Stimulated activated CD8-positive, alpha-beta memory T cell treated with anti-CD3 and anti-CD28 coated beads, Interleukin-4, amount 100 ng/mL, for 24 hours (primary cell): ENCODE measurements at regions not wholly inside any gene's neighbourhood (a gene's known extent, or its start where the extent isn't known, plus 50 kb on each side); places are given as distances from the start of the nearest gene placed in this dataset.
"Not testable (repeated sequence)": the region's sequence is repeated elsewhere in the genome, so short reads cannot be mapped to it uniquely, and the experiment has no call there.

Source experiments
- DNase-seq: peaks from one replicate; pipeline ENCODE4 v3.0.0-alpha.2; 2020; ENCODE audit warnings: low read depth

- DNase-seq = no peak
Measured at GRCh38 chr7:41578700-41579099, 124.2 kb downstream of the INHBA start.

- DNase-seq = no peak
Measured at GRCh38 chr7:41576166-41576565, 126.7 kb downstream of the INHBA start.

GRCh38 chr7:41574377-41574776 lies 128.5 kb downstream of the INHBA start:
- no peak for DNase-seq

- no peak for DNase-seq
Measured at GRCh38 chr7:41573862-41574261, 129.0 kb downstream of the INHBA start.

GRCh38 chr7:41573443-41573842 lies 129.4 kb downstream of the INHBA start:
- DNase-seq = no peak

- DNase-seq = no peak
Measured at GRCh38 chr7:41573015-41573414, 129.9 kb downstream of the INHBA start.

GRCh38 chr7:41571573-41571972 lies 131.3 kb downstream of the INHBA start:
- DNase-seq = no peak

- no peak for DNase-seq
Measured at GRCh38 chr7:41570766-41571165, 132.1 kb downstream of the INHBA start.

GRCh38 chr7:41568135-41568534 lies 134.8 kb downstream of the INHBA start:
- DNase-seq = no peak

- DNase-seq = no peak
Measured at GRCh38 chr7:41567731-41568114, 135.2 kb downstream of the INHBA start.

GRCh38 chr7:41567031-41567730 lies 135.7 kb downstream of the INHBA start:
- no peak for DNase-seq

- DNase-seq = no peak
Measured at GRCh38 chr7:41566581-41566980, 136.3 kb downstream of the INHBA start.

- DNase-seq = no peak
Measured at GRCh38 chr7:41565655-41566054, 137.2 kb downstream of the INHBA start.

GRCh38 chr7:41559426-41559825 lies 143.5 kb downstream of the INHBA start:
- DNase-seq = no peak

GRCh38 chr7:41554481-41554880 lies 148.4 kb downstream of the INHBA start:
- DNase-seq = no peak

- not testable (repeated sequence) for DNase-seq
Measured at GRCh38 chr7:41550046-41550445, 152.8 kb downstream of the INHBA start.

- DNase-seq = no peak
Measured at GRCh38 chr7:41544241-41544640, 158.6 kb downstream of the INHBA start.

- no peak for DNase-seq
Measured at GRCh38 chr7:41540601-41541000, 162.3 kb downstream of the INHBA start.

GRCh38 chr7:41538810-41539724 lies 163.8 kb downstream of the INHBA start:
- no peak for DNase-seq

GRCh38 chr7:41536873-41537665 lies 165.8 kb downstream of the INHBA start:
- no peak for DNase-seq

GRCh38 chr7:41536122-41536872 lies 166.6 kb downstream of the INHBA start:
- no peak for DNase-seq

GRCh38 chr7:41529831-41530230 lies 173.1 kb downstream of the INHBA start:
- no peak for DNase-seq
